ENCODE measurements at regions not wholly inside any gene's neighbourhood (a gene's known extent, or its start where the extent isn't known, plus 50 kb on each side); places are given as distances from the start of the nearest gene placed in this dataset.
"Not testable (repeated sequence)": the region's sequence is repeated elsewhere in the genome, so short reads cannot be mapped to it uniquely, and the experiment has no call there.

DNA sequence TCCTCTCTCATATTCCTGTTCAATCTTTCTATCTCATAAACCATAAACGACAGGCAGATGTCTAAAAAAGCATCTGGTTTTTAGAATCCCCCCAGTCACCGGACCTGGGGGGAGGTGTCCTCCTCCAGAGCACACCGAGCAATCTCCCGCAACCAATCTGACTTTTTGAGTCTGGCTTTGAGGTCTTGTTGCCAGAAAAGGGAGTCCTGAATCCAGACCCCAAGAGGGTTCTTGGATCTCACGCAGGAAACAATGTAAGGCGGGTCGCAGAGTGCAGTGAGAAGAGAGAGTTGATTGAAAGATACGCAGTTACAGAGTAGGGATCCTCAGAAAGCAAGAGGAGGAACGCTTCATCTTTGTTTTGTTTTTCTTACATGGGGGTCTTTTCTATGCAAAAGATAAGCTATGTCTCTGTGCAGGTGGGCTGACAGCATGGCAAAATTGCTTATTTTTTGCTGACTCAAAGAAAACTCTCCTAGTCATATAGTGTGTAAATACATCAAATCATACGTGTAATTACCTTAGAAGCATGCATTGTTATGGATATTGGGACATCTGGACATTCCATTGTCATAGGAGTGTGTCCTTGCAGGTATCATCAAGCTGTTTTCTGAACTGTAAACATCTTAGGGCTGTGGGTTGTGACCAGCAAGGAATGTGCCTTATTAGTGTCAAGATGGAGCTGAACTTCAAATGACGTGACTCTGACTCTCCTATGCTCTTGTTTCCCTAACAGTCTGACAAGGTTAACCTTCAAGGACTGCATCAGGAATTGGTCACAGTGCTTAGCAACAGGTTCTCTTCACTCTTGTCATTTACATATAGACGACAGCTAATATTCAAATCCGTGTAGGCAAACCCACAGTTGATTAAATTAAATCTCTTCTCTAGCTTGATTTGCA is 159.3 kb upstream of the DAPK1 start:
- no peak for FAIRE-seq

DNA sequence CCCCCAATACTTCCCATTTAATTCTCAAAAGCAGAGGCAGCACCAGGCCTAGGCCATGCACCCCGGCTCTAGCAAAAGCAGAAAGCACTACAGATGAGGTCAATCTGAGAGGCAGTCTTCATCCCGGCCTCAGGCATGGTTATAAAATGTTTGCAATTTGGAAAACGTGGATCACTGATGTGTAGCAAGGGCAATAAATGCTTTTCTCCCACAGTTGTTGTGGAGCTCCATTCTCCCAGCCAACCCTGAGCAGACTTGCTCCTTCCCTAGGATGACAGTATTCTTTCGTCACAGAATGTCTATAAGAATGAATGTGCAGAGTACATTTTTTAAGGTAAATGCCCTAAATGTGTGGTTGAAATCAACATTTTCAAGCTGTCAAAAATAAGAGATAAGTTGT is 157.3 kb upstream of the DAPK1 start:
- FAIRE-seq: no peak

DNA sequence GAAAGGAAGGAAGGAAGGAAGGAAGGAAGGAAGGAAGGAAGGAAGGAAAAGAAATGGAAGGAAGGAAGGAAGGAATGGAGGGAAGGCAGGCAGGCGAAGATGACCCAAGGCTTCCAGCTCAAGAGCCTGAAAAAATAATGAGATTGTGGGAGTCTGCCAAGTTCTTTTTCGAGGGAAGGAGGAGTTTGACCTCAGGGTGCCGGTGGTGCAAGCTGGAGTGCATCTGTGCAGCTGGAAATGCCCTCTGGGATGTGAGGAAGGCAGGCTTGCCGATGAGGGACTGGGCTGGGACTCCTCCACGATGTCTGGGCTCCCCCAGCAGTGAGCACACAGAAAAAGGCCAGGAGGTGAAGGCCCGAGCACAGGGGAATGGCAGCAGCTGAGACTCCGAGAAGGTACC is 154.9 kb upstream of the DAPK1 start:
- no peak for FAIRE-seq

DNA sequence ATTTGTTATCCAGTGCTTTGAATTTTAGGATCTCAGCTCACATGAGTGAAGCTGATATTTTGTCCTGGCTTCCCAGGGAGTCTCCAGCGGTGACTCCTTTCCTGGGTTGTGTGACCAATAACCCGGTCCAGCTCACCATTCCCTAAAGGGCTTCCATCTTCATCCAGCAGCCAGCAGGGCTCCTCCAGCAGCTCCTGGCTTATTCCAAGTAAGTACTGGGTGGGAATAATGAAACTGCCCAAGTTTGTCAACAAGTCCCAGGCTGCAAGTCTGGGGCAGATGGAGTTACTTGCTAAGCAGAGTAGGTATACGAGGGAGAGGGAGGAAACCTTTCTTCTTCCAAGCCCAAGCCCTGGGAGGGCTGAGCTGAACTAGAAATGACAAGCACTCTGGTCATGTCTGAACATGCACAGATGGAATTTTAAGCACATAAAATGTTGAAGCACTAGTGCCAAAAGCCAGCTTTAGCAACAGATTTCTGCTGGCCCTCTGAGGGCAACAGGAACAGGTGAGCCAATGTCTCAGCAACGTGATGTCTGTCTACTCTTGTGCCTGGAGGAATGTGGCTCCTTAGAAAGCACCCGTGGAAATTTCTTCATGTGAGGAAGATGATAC is 153.7 kb upstream of the DAPK1 start:
- no peak for FAIRE-seq

DNA sequence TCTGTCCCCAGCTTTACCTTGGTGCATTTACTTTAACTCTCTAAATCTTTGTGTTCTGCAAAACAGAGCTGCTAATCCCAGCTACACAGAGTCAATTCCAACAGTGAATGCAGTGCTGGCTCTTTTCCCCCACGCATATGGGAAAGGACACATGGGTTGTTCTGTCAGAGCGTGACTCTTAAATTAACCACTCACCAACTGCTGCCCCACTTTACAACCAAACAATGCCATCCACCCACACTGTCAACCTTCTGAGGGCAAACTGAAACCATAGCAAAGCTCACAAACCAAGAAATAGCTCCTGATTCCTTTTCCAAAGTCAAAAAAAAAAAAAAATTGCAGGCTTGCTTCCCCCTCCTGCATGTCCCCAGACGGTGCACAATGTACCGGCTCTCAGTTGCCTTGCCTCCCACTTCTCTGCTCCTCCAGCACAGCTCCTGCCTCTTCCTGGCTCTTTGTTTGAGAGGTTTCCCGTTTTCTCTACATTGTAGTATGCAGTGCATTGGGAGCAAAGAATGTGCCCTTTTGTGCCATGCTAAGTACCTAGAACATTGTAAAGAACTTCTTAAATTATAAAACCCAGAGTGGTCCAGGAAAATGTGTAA is 151.5 kb upstream of the DAPK1 start:
- no peak for FAIRE-seq

DNA sequence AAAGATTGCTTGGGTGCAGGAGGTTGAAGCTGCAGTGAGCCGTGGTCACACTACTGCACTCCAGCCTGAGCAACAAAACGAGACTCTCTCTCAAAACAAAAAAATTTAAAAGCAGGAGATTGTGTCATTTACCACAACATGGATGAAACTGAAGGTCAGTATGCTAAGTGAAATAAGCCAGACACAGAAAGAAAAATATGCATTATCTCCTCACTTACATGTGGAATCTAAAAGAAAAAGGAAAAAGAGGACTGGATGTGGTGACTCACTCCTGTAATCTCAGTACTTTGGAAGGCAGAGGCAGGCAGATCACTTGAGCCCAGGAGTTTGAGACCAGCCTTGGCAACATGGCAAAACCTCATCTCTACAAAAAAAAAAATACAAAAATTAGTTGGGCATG is 146.8 kb upstream of the DAPK1 start:
- no peak for FAIRE-seq

DNA sequence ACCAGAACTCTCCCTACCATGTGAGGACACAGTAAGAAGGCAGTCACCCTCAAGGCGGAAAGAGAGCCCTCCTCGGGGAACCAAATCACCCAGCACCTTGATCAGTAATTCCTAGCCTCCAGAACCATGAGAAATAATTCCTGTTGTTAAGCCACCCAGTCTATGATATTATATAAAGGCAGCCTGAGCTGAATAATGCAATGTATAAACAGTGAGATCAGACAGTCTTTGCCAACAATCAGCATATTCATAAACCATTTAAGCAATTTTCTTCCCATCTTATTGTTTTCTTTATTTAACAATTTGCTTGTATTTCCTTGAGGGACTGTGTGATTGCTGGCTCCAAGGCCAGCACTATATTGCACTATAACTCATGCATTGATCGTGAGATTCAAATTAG is 144.4 kb upstream of the DAPK1 start:
- FAIRE-seq: no peak

DNA sequence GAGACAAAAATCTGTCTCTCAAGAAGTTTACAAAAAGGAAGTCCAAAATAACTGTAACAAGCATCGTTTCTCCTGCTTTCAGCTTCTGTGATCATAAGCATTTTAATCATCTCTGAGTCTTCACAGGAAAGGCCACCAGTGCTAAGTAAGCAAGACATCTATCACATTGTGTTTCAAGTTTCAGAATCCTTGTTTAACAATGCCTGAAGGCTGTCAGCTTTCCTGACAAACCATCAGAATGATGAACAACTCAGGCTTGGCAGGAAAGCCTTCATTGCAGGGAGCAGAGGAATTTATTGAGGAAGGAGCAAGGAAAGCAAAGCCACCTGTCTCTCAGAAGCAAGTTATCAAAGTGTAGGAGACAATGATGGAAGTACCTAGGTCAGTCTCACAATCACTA is 143.5 kb upstream of the DAPK1 start:
- FAIRE-seq: no peak

DNA sequence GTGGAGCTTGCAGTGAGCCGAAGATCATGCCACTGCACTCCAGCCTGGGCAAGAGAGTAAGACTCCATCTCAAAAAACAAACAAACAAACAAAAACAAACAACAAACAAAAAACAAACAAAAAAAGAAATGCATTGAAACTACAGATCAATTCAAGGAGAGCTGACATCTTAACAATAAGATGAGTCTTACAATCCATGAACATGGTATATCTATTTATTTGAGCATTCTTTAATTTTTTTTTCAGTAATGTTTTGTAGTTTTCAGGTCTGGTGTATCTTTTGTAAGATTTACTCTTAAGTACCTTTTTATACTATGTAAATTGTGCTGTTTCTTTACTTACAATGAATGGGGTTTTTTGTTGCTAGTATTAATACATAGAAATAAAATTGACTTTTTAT is 140.1 kb upstream of the DAPK1 start:
- FAIRE-seq: peak; percentile 62

DNA sequence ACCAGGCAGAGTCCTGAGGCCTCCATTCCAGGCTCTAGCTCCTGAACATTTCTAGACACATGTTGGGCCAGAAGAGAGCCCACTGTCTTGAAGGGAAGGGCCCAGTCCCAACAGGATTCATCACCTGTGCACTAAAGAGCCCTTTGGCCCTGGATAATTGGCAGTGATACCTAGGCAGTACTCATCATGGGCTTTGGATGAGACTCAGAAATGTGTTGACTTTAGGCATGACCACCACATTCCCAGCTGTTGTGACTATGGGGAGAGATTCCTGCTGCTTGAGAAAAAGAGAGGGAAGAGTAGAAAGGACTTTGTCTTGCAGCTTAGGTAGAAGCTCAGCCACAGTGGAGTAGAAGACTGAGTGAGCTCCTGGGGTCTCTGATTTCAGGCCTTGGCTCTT is 138.4 kb upstream of the DAPK1 start:
- FAIRE-seq: no peak

DNA sequence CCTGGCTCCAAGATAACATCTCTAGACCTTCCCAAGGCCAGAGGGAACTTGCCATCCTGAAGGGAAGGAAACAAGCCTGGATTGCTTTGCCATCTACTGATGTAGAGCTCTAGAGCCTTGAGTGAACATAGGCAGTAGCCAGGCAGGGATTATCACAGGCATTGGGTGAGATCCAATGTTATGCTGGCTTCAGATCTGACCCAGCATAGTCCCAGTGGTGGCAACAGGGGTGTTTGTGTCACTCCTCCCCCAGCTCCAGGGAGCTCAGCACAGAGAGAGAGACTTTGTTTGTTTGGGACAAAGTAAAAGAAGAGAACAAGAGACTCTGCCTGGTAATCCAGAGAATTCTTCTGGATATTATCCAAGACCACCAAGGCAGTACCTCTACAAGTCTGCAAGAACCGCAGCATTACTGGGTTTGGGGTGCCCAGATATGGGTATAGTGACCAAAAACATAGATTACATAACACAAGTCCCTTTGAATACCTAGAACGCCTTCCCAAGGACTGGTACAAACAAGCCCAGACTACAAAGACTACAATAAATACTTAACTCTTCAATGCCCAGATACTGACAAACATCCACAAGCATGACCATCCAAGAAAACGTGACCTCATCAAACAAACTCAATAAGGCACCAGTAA is 137.6 kb upstream of the DAPK1 start:
- no peak for FAIRE-seq

DNA sequence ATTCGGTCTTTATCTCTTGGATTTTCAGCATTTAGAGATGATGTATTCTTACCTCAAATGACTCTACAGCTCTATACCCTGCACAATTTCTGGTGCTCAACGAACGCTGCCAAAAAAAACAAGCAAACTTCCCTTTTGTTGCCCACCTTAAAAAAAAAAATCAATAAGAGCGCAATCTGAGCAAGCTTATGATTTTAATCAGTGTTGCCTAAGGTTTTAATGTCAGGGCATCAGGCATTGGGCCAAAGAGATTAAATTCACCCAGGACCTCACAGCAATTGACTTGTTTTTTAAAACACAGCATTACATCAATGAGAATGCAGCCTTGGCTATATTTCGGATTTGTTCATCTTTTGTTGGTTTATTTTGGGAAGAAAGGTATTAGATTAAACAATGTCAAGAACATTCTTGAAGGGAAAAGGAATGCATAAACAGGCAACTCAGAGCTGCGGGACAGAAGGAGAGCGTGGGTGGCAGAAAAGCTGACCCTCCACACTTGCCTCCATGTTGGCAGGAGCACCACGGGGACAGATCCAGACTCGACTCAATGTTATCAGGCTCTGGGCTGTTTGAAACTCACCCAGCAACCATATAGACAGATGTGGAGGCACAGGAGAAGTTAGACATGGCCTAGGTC is 127.5 kb upstream of the DAPK1 start:
- FAIRE-seq: no peak

DNA sequence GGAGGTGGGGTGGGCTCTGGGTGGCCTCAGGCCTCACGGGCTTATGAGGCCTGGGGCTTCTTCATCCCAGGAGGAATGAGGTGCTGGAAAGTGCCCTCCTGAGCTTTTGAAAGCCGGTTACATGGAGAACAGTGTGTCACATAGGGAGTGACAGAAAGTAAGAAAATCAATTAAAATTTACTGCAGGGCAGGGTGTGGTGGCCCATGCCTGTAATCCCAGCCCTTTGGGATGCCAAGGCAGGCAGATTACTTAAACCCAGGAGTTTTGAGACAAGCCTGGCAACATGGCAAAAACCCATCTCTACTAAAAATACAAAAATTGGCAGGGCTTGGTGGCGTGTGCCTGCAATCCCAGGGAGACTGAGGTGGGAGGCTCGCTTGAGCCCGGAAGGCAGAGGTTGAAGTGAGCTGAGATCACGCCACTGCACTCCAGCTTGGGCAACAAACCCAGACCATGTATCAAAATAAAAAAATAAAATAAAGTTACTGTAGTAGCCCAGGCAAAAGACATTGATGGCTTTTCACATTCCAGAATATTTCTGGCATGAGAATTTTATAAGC is 125.8 kb upstream of the DAPK1 start:
- FAIRE-seq: no peak

DNA sequence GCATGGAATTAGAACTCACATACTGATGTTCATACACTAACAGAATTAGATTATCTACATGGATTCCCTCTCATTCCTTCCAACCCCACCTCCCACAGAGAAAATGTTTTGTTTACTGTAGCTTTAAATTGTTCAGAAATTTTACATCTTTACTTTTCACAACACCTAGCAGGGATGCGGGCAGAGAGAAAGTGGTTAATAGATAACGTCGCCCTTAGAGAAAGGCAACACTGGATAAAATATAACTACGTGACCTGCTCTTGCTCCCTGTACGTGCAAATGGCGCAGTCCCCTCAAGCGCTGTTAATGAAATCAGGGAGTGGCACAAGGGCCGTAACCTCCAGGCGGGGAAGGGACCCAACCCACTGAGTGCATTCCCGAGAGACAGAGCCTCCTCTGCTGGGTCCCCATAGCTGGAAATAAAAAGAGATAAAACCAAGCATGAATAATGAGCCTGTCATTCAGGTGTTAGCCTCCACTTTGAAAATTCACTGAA is 125.3 kb upstream of the DAPK1 start:
- FAIRE-seq: no peak

DNA sequence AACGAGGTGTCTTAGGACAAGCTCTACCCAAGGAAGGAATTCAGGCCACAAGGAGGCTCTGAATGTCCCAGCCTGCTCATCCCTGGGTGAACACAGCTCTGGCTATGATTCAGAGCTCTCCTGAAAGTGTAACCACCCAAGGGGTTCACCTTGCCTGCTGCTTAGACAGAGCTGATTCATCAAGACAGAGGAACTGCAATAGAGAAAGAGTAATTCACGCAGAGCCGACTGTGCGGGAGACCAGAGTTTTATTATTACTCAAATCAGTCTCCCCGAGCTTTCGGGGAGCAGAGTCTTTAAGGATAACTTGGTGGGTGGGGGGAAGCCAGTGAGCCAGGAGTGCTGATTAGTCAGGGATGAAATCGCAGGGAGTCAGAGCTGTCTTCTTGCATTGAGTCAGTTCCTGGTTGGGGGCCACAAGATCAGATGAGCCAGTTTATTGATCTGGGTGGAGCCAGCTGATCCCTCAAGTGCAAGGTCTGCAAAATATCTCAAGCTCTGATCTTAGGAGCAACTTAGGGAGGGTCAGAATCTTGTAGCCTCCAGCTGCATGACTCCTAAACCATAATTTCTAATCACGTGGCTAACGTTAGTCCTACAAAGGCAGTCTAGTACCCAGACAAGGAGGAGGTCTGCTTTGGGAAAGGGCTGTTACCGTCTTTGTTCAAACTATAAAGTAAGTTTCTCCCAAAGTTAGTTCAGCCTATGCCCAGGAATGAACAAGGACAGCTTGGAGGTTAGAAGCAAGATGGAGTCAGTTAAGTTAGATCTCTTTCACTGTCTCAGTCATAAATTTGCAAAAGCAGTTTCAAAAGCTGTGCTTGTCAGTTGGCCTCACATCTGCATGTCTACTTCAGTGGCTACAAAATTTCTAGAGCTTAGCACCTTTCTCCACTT is 123.4 kb upstream of the DAPK1 start:
- not testable (repeated sequence) for FAIRE-seq

DNA sequence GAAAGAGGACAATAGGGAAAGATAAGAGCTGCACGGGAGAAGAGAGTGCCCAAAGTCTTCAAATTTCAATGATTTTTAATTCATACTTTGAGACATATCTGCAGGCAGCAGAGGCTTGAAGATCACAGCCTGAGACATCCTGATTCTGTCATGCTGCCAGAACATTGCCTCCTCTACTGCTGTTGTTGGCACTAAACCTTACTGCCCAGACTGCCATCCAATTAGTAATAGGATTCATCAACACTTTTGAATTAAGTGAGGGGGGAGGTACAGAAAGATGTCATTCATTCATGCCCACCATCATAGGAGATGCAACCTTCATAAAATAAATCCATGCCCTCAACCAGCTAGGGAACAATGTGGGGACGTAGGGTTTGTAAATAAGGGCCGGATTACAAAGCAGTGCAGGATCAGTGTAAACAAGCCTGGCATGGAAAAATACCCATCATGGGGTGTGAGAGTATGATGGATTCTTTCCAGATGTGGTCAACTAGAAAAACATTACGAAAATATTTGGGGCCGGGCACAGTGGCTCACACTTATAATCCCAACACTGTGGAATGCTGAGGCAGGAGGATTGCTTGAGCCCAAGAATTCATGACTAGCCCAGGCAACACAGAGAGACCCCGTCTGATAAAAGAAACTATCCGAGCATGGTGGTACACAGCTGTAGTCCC is 122.1 kb upstream of the DAPK1 start:
- FAIRE-seq: no peak

DNA sequence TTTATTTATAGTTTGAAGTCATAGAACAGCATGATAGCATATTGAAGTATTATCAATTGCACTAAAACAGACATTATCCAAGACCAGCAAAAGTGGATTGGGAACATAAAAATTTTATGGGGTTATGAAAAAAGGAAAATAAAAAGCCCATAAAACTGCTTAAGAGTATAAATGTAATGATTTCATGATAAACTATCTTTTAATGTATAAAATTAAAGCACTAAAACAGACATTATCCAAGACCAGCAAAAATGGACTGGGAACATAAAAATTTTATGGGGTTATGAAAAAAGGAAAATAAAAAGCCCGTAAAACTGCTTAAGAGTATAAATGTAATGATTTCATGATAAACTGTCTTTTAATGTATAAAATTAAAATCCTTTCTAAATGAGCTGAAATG is 119.0 kb upstream of the DAPK1 start:
- FAIRE-seq: no peak

DNA sequence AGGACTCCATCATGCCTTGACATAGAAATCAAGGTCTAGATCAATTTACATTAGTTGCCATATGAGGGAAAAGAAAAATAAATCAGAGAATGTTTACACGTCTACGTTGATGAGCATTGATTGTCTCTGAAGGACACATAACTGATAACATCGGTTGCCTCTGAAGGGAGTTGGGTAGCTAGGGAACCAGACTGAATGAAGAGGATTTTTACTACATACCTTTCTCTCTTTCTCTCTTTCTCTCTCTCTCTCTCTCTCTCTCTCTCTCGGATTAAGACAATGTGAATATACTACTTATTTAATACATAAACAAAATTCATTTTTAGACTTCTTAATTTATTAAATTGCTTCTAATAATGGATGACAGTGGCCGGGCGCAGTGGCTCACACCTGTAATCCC is 118.4 kb upstream of the DAPK1 start:
- no peak for FAIRE-seq

DNA sequence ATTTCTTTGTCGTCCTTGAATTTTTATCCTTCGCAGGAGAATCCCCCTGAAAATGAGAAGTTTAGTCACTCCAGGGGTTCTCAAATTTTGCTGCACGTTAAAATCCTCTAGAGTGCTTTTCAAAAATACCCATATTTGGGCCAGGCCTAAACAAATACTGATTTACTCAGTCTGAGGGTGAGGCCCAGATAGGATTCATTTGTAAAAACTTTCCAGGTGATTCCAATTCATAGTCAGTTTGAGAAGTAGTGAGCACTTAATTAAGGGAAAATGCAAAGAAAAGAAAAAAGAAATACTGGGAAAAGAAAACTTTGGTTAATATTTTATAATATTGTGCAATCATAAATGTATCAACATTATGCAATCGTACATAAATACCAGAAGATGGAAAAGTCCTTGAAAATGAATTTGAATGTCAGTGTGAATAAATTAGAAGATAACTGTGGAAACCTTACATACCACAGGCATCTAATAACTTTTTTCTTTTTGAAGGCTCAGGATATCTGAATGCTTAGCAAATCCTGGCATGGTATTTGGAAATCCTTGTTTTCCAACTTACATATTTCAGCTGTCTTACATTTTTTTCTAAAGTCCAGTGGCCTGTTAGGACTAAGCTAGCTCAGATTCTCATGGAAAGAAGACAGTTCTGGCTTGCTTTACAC is 116.5 kb upstream of the DAPK1 start:
- no peak for FAIRE-seq

DNA sequence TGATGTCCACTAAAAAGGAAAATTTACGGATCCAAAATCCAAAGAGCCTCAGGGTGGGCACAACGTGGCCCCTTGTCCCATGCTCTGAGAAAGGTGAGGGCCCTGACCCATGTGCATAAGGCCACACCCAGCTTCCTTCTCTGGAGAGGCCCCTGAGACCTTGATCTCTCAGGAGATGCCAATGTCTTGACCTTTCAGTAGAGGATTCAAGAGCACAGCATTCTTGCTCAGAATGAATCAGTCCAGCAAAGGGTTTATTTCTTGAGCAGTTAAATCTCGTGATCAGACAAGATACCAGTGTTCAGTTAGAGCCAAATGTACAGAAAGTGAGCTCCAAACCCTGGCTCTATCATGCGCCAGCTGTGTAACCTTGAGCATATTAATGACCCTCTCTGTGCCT is 115.9 kb upstream of the DAPK1 start:
- FAIRE-seq: no peak
